ENCODE measurements at regions not wholly inside any gene's neighbourhood (a gene's known extent, or its start where the extent isn't known, plus 50 kb on each side); places are given as distances from the start of the nearest gene placed in this dataset.
"Not testable (repeated sequence)": the region's sequence is repeated elsewhere in the genome, so short reads cannot be mapped to it uniquely, and the experiment has no call there.

- no peaks in the 10 kb centered on the region for H3K36me3 ChIP-seq (ENCODE audit: insufficient read depth, low read length)
- H3K4me2 ChIP-seq (ENCODE audit: low read depth, low read length, poor library complexity, severe bottlenecking), result no peak overlapping the region
- no peak overlapping the region for H3K9ac ChIP-seq (ENCODE audit: low read length)
- no peaks in the 10 kb centered on the region for H3K4me1 ChIP-seq (ENCODE audit: low read length)
- peak; percentile 69 for DNase-seq
- no peak overlapping the region for H2AFZ ChIP-seq (ENCODE audit: low read length)
- H3K9me2 ChIP-seq (replicated peaks; ENCODE audit: insufficient read depth, low read length), result no peaks in the 10 kb centered on the region
- H3K79me2 ChIP-seq (ENCODE audit: low read length), result no peaks in the 10 kb centered on the region
- no peaks in the 10 kb centered on the region for H3K27me3 ChIP-seq (ENCODE audit: low read length)
- no peak overlapping the region for H3K27ac ChIP-seq (ENCODE audit: low read length)
- H3K9me3 ChIP-seq (ENCODE audit: low read length), result no peaks in the 10 kb centered on the region
- H4K20me1 ChIP-seq (ENCODE audit: insufficient read depth, low read depth, low read length), result no peaks in the 10 kb centered on the region
- no peak overlapping the region for H3K4me3 ChIP-seq (ENCODE audit: low read length)
These were observed 305.5 kb downstream of the DNAJB9 start for GRCh38 chr7:108875139-108875538.

GRCh38 chr7:108890862-108891261 is 321.2 kb downstream of the DNAJB9 start:
- no peaks in the 10 kb centered on the region for H3K9me2 ChIP-seq (replicated peaks; ENCODE audit: insufficient read depth, low read length)
- no peaks in the 10 kb centered on the region for H3K36me3 ChIP-seq (ENCODE audit: insufficient read depth, low read length)
- no peaks in the 10 kb centered on the region for H3K79me2 ChIP-seq (ENCODE audit: low read length)
- no peak overlapping the region for H3K4me3 ChIP-seq (ENCODE audit: low read length)
- H3K9ac ChIP-seq (ENCODE audit: low read length), result no peak overlapping the region
- no peaks in the 10 kb centered on the region for H4K20me1 ChIP-seq (ENCODE audit: insufficient read depth, low read depth, low read length)
- no peaks in the 10 kb centered on the region for H3K4me1 ChIP-seq (ENCODE audit: low read length)
- H3K9me3 ChIP-seq (ENCODE audit: low read length), result no peaks in the 10 kb centered on the region
- H3K27me3 ChIP-seq (ENCODE audit: low read length), result no peaks in the 10 kb centered on the region
- H2AFZ ChIP-seq (ENCODE audit: low read length), result no peak overlapping the region
- H3K27ac ChIP-seq (ENCODE audit: low read length), result no peak overlapping the region
- H3K4me2 ChIP-seq (ENCODE audit: low read depth, low read length, poor library complexity, severe bottlenecking), result no peak overlapping the region
- DNase-seq, result no peak

GRCh38 chr7:108908456-108908855 is 338.8 kb downstream of the DNAJB9 start:
- H3K9me3 ChIP-seq (ENCODE audit: low read length), result no peaks in the 10 kb centered on the region
- no peak overlapping the region for H3K4me3 ChIP-seq (ENCODE audit: low read length)
- H3K9ac ChIP-seq (ENCODE audit: low read length), result no peak overlapping the region
- no peaks in the 10 kb centered on the region for H3K36me3 ChIP-seq (ENCODE audit: insufficient read depth, low read length)
- H3K79me2 ChIP-seq (ENCODE audit: low read length), result no peaks in the 10 kb centered on the region
- DNase-seq, result no peak
- H3K27ac ChIP-seq (ENCODE audit: low read length), result no peak overlapping the region
- no peaks in the 10 kb centered on the region for H4K20me1 ChIP-seq (ENCODE audit: insufficient read depth, low read depth, low read length)
- H3K4me2 ChIP-seq (ENCODE audit: low read depth, low read length, poor library complexity, severe bottlenecking), result no peak overlapping the region
- no peak overlapping the region for H2AFZ ChIP-seq (ENCODE audit: low read length)
- no peaks in the 10 kb centered on the region for H3K4me1 ChIP-seq (ENCODE audit: low read length)
- no peaks in the 10 kb centered on the region for H3K27me3 ChIP-seq (ENCODE audit: low read length)
- no peaks in the 10 kb centered on the region for H3K9me2 ChIP-seq (replicated peaks; ENCODE audit: insufficient read depth, low read length)

GRCh38 chr7:108911016-108911415 is 341.3 kb downstream of the DNAJB9 start:
- no peak for DNase-seq
- Histone ChIP-seq H3K9ac (ENCODE audit: low read length) (no peak overlapping the region), H3K27ac (ENCODE audit: low read length) (no peak overlapping the region), H3K4me1 (ENCODE audit: low read length) (no peaks in the 10 kb centered on the region), H3K27me3 (ENCODE audit: low read length) (no peaks in the 10 kb centered on the region), H3K9me3 (ENCODE audit: low read length) (no peaks in the 10 kb centered on the region), H3K79me2 (ENCODE audit: low read length) (no peaks in the 10 kb centered on the region), H2AFZ (ENCODE audit: low read length) (no peak overlapping the region), H3K9me2 (replicated peaks; ENCODE audit: insufficient read depth, low read length) (no peaks in the 10 kb centered on the region), H3K4me3 (ENCODE audit: low read length) (no peak overlapping the region), H3K4me2 (ENCODE audit: low read depth, low read length, poor library complexity, severe bottlenecking) (no peak overlapping the region), H4K20me1 (ENCODE audit: insufficient read depth, low read depth, low read length) (no peaks in the 10 kb centered on the region), H3K36me3 (ENCODE audit: insufficient read depth, low read length) (no peaks in the 10 kb centered on the region)

- no peaks in the 10 kb centered on the region for H3K4me1 ChIP-seq (ENCODE audit: low read length)
- no peak overlapping the region for H3K27ac ChIP-seq (ENCODE audit: low read length)
- H3K36me3 ChIP-seq (ENCODE audit: insufficient read depth, low read length), result no peaks in the 10 kb centered on the region
- peaks cover 5% of the 10 kb centered on the region; the same call in 1 of the 2 replicates for H3K9me3 ChIP-seq (ENCODE audit: low read length)
- H3K4me3 ChIP-seq (ENCODE audit: low read length), result no peak overlapping the region
- no peaks in the 10 kb centered on the region for H3K79me2 ChIP-seq (ENCODE audit: low read length)
- no peaks in the 10 kb centered on the region for H4K20me1 ChIP-seq (ENCODE audit: insufficient read depth, low read depth, low read length)
- no peaks in the 10 kb centered on the region for H3K27me3 ChIP-seq (ENCODE audit: low read length)
- no peaks in the 10 kb centered on the region for H3K9me2 ChIP-seq (replicated peaks; ENCODE audit: insufficient read depth, low read length)
- H3K9ac ChIP-seq (ENCODE audit: low read length), result no peak overlapping the region
- no peak for DNase-seq
- H2AFZ ChIP-seq (ENCODE audit: low read length), result no peak overlapping the region
- H3K4me2 ChIP-seq (ENCODE audit: low read depth, low read length, poor library complexity, severe bottlenecking), result no peak overlapping the region
These were observed 350.8 kb downstream of the DNAJB9 start for GRCh38 chr7:108920490-108920889.

- H3K4me1 ChIP-seq (ENCODE audit: low read length); H4K20me1 ChIP-seq (ENCODE audit: insufficient read depth, low read depth, low read length); H3K79me2 ChIP-seq (ENCODE audit: low read length); DNase-seq; H3K27me3 ChIP-seq (ENCODE audit: low read length); H2AFZ ChIP-seq (ENCODE audit: low read length); H3K4me2 ChIP-seq (ENCODE audit: low read depth, low read length, poor library complexity, severe bottlenecking); H3K4me3 ChIP-seq (ENCODE audit: low read length); H3K9ac ChIP-seq (ENCODE audit: low read length); H3K9me2 ChIP-seq (replicated peaks; ENCODE audit: insufficient read depth, low read length); H3K27ac ChIP-seq (ENCODE audit: low read length); H3K36me3 ChIP-seq (ENCODE audit: insufficient read depth, low read length); H3K9me3 ChIP-seq (ENCODE audit: low read length): not testable (repeated sequence)
These were observed 373.4 kb downstream of the DNAJB9 start for GRCh38 chr7:108943048-108943447.

- H3K9me3 ChIP-seq (ENCODE audit: low read length), result no peaks in the 10 kb centered on the region
- H3K79me2 ChIP-seq (ENCODE audit: low read length), result no peaks in the 10 kb centered on the region
- no peak for DNase-seq
- H4K20me1 ChIP-seq (ENCODE audit: insufficient read depth, low read depth, low read length), result no peaks in the 10 kb centered on the region
- no peak overlapping the region for H3K4me3 ChIP-seq (ENCODE audit: low read length)
- no peak overlapping the region for H3K4me2 ChIP-seq (ENCODE audit: low read depth, low read length, poor library complexity, severe bottlenecking)
- H3K36me3 ChIP-seq (ENCODE audit: insufficient read depth, low read length), result no peaks in the 10 kb centered on the region
- H3K9ac ChIP-seq (ENCODE audit: low read length), result no peak overlapping the region
- no peak overlapping the region for H2AFZ ChIP-seq (ENCODE audit: low read length)
- H3K9me2 ChIP-seq (replicated peaks; ENCODE audit: insufficient read depth, low read length), result no peaks in the 10 kb centered on the region
- H3K4me1 ChIP-seq (ENCODE audit: low read length), result no peaks in the 10 kb centered on the region
- no peak overlapping the region for H3K27ac ChIP-seq (ENCODE audit: low read length)
- H3K27me3 ChIP-seq (ENCODE audit: low read length), result no peaks in the 10 kb centered on the region
These were observed 377.9 kb downstream of the DNAJB9 start for GRCh38 chr7:108947526-108947925.

GRCh38 chr7:108972004-108972403 is 402.3 kb downstream of the DNAJB9 start:
- DNase-seq, result no peak
- 0 out of 2 replicates have a peak, but pooled peaks cover 3% of the 10 kb centered on the region for H3K27me3 ChIP-seq (ENCODE audit: low read length)
- H3K9me3 ChIP-seq (ENCODE audit: low read length), result no peaks in the 10 kb centered on the region
- no peak overlapping the region for H3K9ac ChIP-seq (ENCODE audit: low read length)
- no peak overlapping the region for H3K4me2 ChIP-seq (ENCODE audit: low read depth, low read length, poor library complexity, severe bottlenecking)
- no peaks in the 10 kb centered on the region for H3K36me3 ChIP-seq (ENCODE audit: insufficient read depth, low read length)
- no peak overlapping the region for H2AFZ ChIP-seq (ENCODE audit: low read length)
- no peaks in the 10 kb centered on the region for H3K9me2 ChIP-seq (replicated peaks; ENCODE audit: insufficient read depth, low read length)
- H3K79me2 ChIP-seq (ENCODE audit: low read length), result no peaks in the 10 kb centered on the region
- no peaks in the 10 kb centered on the region for H3K4me1 ChIP-seq (ENCODE audit: low read length)
- no peak overlapping the region for H3K4me3 ChIP-seq (ENCODE audit: low read length)
- H4K20me1 ChIP-seq (ENCODE audit: insufficient read depth, low read depth, low read length), result no peaks in the 10 kb centered on the region
- no peak overlapping the region for H3K27ac ChIP-seq (ENCODE audit: low read length)

- H3K9ac ChIP-seq (ENCODE audit: low read length), result no peak overlapping the region
- no peaks in the 10 kb centered on the region for H3K9me2 ChIP-seq (replicated peaks; ENCODE audit: insufficient read depth, low read length)
- H4K20me1 ChIP-seq (ENCODE audit: insufficient read depth, low read depth, low read length), result no peaks in the 10 kb centered on the region
- H3K27me3 ChIP-seq (ENCODE audit: low read length), result 0 out of 2 replicates have a peak, but pooled peaks cover 3% of the 10 kb centered on the region
- H3K4me3 ChIP-seq (ENCODE audit: low read length), result no peak overlapping the region
- no peaks in the 10 kb centered on the region for H3K36me3 ChIP-seq (ENCODE audit: insufficient read depth, low read length)
- H3K4me1 ChIP-seq (ENCODE audit: low read length), result no peaks in the 10 kb centered on the region
- H3K79me2 ChIP-seq (ENCODE audit: low read length), result no peaks in the 10 kb centered on the region
- H3K27ac ChIP-seq (ENCODE audit: low read length), result no peak overlapping the region
- no peak overlapping the region for H2AFZ ChIP-seq (ENCODE audit: low read length)
- H3K4me2 ChIP-seq (ENCODE audit: low read depth, low read length, poor library complexity, severe bottlenecking), result no peak overlapping the region
- DNase-seq, result peak; percentile 51
- H3K9me3 ChIP-seq (ENCODE audit: low read length), result no peaks in the 10 kb centered on the region
These were observed 403.4 kb downstream of the DNAJB9 start for GRCh38 chr7:108973075-108973474.

Data from Karpas-422 (cell line).